H9 (cell line): ENCODE measurements at regions not wholly inside any gene's neighbourhood (a gene's known extent, or its start where the extent isn't known, plus 50 kb on each side); places are given as distances from the start of the nearest gene placed in this dataset.

Experiments used
- DNase-seq: peaks from one replicate; pipeline ENCODE4 v3.0.0-alpha.2; 2017
- H2AFZ ChIP-seq: one replicate; pipeline ENCODE4 v1.6.1; 2013; ENCODE audit warnings: mild to moderate bottlenecking, low read length, control low read depth, moderate library complexity
- H2AK5ac ChIP-seq: 2 replicates; pipeline ENCODE4 v1.6.1; 2013; ENCODE audit warnings: low read length, control low read depth, mixed read lengths; ENCODE audit not compliant: insufficient read length
- H2BK120ac ChIP-seq: one replicate; pipeline ENCODE4 v1.6.1; 2013; ENCODE audit warnings: low read depth, mild to moderate bottlenecking, low read length, control low read depth, inconsistent platforms; ENCODE audit not compliant: poor library complexity, severe bottlenecking
- H2BK12ac ChIP-seq: 2 replicates; pipeline ENCODE4 v1.6.1; 2013; ENCODE audit warnings: low read length, control low read depth, mixed read lengths, low read depth; ENCODE audit not compliant: insufficient read length
- H2BK15ac ChIP-seq: 2 replicates; pipeline ENCODE4 v1.6.1; 2013; ENCODE audit warnings: low read depth, low read length, control low read depth
- H2BK20ac ChIP-seq: one replicate; pipeline ENCODE4 v1.6.1; 2013; ENCODE audit warnings: low read depth, mild to moderate bottlenecking, low read length, control low read depth, inconsistent platforms; ENCODE audit not compliant: poor library complexity, severe bottlenecking
- H2BK5ac ChIP-seq: 2 replicates; pipeline ENCODE4 v1.6.1; 2013; ENCODE audit warnings: low read length, control low read depth, mixed read lengths; ENCODE audit not compliant: insufficient read length
- H3K14ac ChIP-seq: 2 replicates; pipeline ENCODE4 v1.6.1; 2013; ENCODE audit warnings: low read length, control low read depth; ENCODE audit not compliant: insufficient read depth
- H3K18ac ChIP-seq: 2 replicates; pipeline ENCODE4 v1.6.1; 2013; ENCODE audit warnings: low read depth, mild to moderate bottlenecking, mixed read lengths, low read length, control low read depth; ENCODE audit not compliant: insufficient read length
- H3K23ac ChIP-seq: 2 replicates; pipeline ENCODE4 v1.6.1; 2013; ENCODE audit warnings: low read length, control low read depth, mixed read lengths, low read depth; ENCODE audit not compliant: insufficient read length
- H3K23me2 ChIP-seq: 2 replicates; pipeline ENCODE4 v1.6.1; 2013; ENCODE audit warnings: low read depth, mild to moderate bottlenecking, mixed read lengths, low read length, control low read depth; ENCODE audit not compliant: insufficient read length, poor library complexity, severe bottlenecking
- H3K27ac ChIP-seq: 2 replicates; pipeline ENCODE4 v1.5.1; 2013; ENCODE audit warnings: low read length, control low read depth, mixed read lengths, low read depth; ENCODE audit not compliant: insufficient read length
- H3K27me3 ChIP-seq: 2 replicates; pipeline ENCODE4 v1.6.1; 2013; ENCODE audit warnings: low read length, control low read depth, inconsistent platforms; ENCODE audit not compliant: insufficient read depth
- H3K4ac ChIP-seq: 2 replicates; pipeline ENCODE4 v1.6.1; 2013; ENCODE audit warnings: low read depth, mild to moderate bottlenecking, control low read depth, inconsistent platforms, low read length, moderate library complexity
- H3K4me1 ChIP-seq: 2 replicates; pipeline ENCODE4 v1.6.1; 2013; ENCODE audit warnings: low read length, control low read depth, inconsistent platforms; ENCODE audit not compliant: insufficient read depth
- H3K4me2 ChIP-seq: 2 replicates; pipeline ENCODE4 v1.6.1; 2013; ENCODE audit warnings: low read length, control low read depth, mixed read lengths; ENCODE audit not compliant: insufficient read length, insufficient read depth
- H3K56ac ChIP-seq: 2 replicates; pipeline ENCODE4 v1.6.1; 2013; ENCODE audit warnings: low read depth, mild to moderate bottlenecking, mixed read lengths, low read length, control low read depth; ENCODE audit not compliant: insufficient read length
- H3K79me1 ChIP-seq: 2 replicates; pipeline ENCODE4 v1.6.1; 2013; ENCODE audit warnings: low read depth, mild to moderate bottlenecking, moderate library complexity, low read length, control low read depth, inconsistent platforms; ENCODE audit not compliant: insufficient read depth, poor library complexity, severe bottlenecking
- H3K79me2 ChIP-seq: 2 replicates; pipeline ENCODE4 v1.6.1; 2013; ENCODE audit warnings: low read length, control low read depth, inconsistent platforms; ENCODE audit not compliant: insufficient read depth
- H3K9ac ChIP-seq: 2 replicates; pipeline ENCODE4 v1.6.1; 2013; ENCODE audit warnings: low read length, control low read depth, mixed read lengths; ENCODE audit not compliant: insufficient read length; ENCODE audit errors: extremely low read depth
- H3K9me3 ChIP-seq: one replicate; pipeline ENCODE4 v1.6.1; 2013; ENCODE audit warnings: low read depth, low read length, inconsistent platforms; ENCODE audit not compliant: control insufficient read depth
- H3T11ph ChIP-seq: one replicate; pipeline ENCODE4 v1.6.1; 2013; ENCODE audit warnings: mild to moderate bottlenecking, low read length, control low read depth, inconsistent platforms
- H4K20me1 ChIP-seq: one replicate; pipeline ENCODE4 v1.6.1; 2013; ENCODE audit not compliant: control insufficient read depth, insufficient read length, insufficient read depth
- H4K5ac ChIP-seq: 2 replicates; pipeline ENCODE4 v1.6.1; 2013; ENCODE audit warnings: low read depth, mild to moderate bottlenecking, mixed read lengths, low read length, control low read depth; ENCODE audit not compliant: insufficient read length
- H4K8ac ChIP-seq: replicated peaks from 2 replicates; pipeline ENCODE4 v1.6.1; 2013; ENCODE audit warnings: low read length, control low read depth, mixed read lengths, low read depth; ENCODE audit not compliant: insufficient read length
- H4K91ac ChIP-seq: 2 replicates; pipeline ENCODE4 v1.6.1; 2013; ENCODE audit warnings: low read depth, mild to moderate bottlenecking, moderate library complexity, mixed read lengths, low read length, control low read depth; ENCODE audit not compliant: insufficient read length
- H3K27ac Mint-ChIP-seq, 3 experiments: 2 replicates in 2 of 3; 3 replicates in 1 of 3; pipeline ENCODE4 v1.8.0; 2020 to 2021; ENCODE audit warnings: mixed read lengths in 3 of 3, mild to moderate bottlenecking in 1 of 3, moderate library complexity in 1 of 3
- H3K27me3 Mint-ChIP-seq: 2 replicates; pipeline ENCODE4 v1.8.0; 2021; ENCODE audit warnings: low read depth, mild to moderate bottlenecking, moderate library complexity, mixed read lengths
- H3K36me3 Mint-ChIP-seq, 3 experiments: 2 replicates in 2 of 3; 3 replicates in 1 of 3; pipeline ENCODE4 v1.8.0; 2020 to 2021; ENCODE audit warnings: low read depth in 3 of 3, mixed read lengths in 3 of 3; ENCODE audit not compliant: insufficient read depth in 1 of 3
- H3K4me1 Mint-ChIP-seq, 2 experiments: 2 replicates each; pipeline ENCODE4 v1.8.0; 2020; ENCODE audit warnings: mixed read lengths in 2 of 2
- H3K4me3 Mint-ChIP-seq, 2 experiments: 2 replicates in 1 of 2; 3 replicates in 1 of 2; pipeline ENCODE4 v1.8.0; 2020 to 2021; ENCODE audit warnings: mild to moderate bottlenecking in 2 of 2, mixed read lengths in 2 of 2, moderate library complexity in 1 of 2
- H3K9me3 Mint-ChIP-seq, 2 experiments: 2 replicates in 1 of 2; 3 replicates in 1 of 2; pipeline ENCODE4 v1.8.0; 2020; ENCODE audit warnings: mild to moderate bottlenecking in 2 of 2, mixed read lengths in 2 of 2, moderate library complexity in 1 of 2
- CTCF ChIP-seq: fragments of 200-600 bp; sonication (generic); conservative IDR thresholded peaks from 3 replicates; pipeline ENCODE4 v1.8.0; 2021; ENCODE audit warnings: antibody characterized with exemption, mild to moderate bottlenecking
- whole genome bisulfite sequencing: extraction: QIAGEN DNeasy Blood & Tissue Kit; methylation state at CpG from one replicate; pipeline ENCODE4 v1.1.7; 2013; ENCODE audit warnings: missing lambda C conversion rate, low lambda C conversion rate, mixed read lengths; ENCODE audit not compliant: insufficient read length; ENCODE audit errors: extremely low coverage; 5-methylcytosine and 5-hydroxymethylcytosine counted together

- Histone ChIP-seq H3K23ac (no peak overlapping the region), H4K20me1 (no peaks in the 10 kb centered on the region), H4K91ac (no peak overlapping the region), H3K79me1 (no peaks in the 10 kb centered on the region), H3K18ac (no peak overlapping the region), H3T11ph (no peak overlapping the region), H2BK12ac (no peak overlapping the region), H2AFZ (no peak overlapping the region), H3K79me2 (no peaks in the 10 kb centered on the region), H2BK15ac (no peak overlapping the region), H3K14ac (no peak overlapping the region), H3K27me3 (no peaks in the 10 kb centered on the region), H3K4me1 (no peaks in the 10 kb centered on the region), H2AK5ac (no peak overlapping the region), H3K9me3 (no peaks in the 10 kb centered on the region), H3K56ac (no peak overlapping the region), H2BK20ac (no peak overlapping the region), H2BK120ac (no peak overlapping the region), H4K5ac (no peak overlapping the region), H3K4ac (no peak overlapping the region), H3K4me2 (no peak overlapping the region), H3K27ac (no peak overlapping the region), H2BK5ac (no peak overlapping the region), H4K8ac (no peak overlapping the region), H3K23me2 (no peaks in the 10 kb centered on the region), H3K9ac (no peak overlapping the region)
- 0 out of 7 replicates have a peak, but pooled peaks cover 0 to under 1% (median 0%) of the 10 kb centered on the region in 3 experiments for H3K36me3 Mint-ChIP-seq
- H3K9me3 Mint-ChIP-seq: peaks cover 0 to under 1% of the 10 kb centered on the region in 2 experiments; a peak in 1 of 5 replicates
- H3K27me3 Mint-ChIP-seq: no peaks in the 10 kb centered on the region
- WGBS: no CpG with 5 or more reads among the region's 2 CpGs
- no peaks in the 10 kb centered on the region for H3K4me1 Mint-ChIP-seq
- H3K4me3 Mint-ChIP-seq: no peak overlapping the region
- no peak for TF ChIP-seq CTCF
- DNase-seq: no peak
- H3K27ac Mint-ChIP-seq: no peak overlapping the region
Measured at GRCh38 chr4:22201256-22201655, 252.7 kb upstream of the KCNIP4 start.
